ENCODE measurements at regions not wholly inside any gene's neighbourhood (a gene's known extent, or its start where the extent isn't known, plus 50 kb on each side); places are given as distances from the start of the nearest gene placed in this dataset.

DNA sequence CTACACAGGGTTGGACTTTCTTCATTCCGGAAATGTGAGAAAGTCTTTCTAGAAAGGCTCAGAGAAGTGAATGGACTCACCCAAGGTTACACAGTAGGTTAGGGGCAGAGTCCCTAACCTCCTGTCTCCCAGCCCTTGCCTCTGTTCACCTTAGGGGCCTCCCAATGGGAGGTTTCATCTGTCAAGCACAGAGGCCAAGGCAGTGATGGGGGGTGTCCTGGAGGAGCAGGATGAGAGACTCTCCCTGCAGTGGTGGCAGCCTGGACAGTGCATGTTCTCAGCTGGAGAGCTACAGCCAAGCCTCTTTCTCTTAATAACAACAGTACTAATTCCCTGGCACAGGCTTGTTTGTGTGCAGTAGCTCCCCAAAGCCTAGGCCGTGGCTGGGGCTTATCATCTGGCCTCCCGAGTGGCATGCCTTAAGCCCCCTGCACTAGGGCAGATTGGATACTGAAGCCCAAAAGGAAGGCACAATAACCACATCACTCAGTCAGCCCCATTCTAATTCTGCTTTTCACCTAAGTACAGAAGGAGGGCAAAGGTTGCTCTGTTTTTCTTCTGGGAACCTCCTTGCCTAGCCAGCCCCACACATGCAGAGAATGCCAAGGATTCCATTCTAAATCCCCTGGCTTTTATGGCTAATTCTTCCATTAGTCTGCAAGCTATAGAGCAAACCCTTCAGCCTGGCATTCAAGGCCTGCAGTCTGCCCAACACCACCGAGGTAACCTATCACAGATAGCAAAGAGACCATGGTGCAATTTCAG lies 50.2 kb upstream of the XPA start:
- no peak for DNase-seq

- DNase-seq, result no peak
Observed at GRCh38 chr9:97748525-97748924, 51.4 kb upstream of the XPA start.

GRCh38 chr9:97749928-97750327 lies 52.8 kb upstream of the XPA start:
- no peak for DNase-seq

DNA sequence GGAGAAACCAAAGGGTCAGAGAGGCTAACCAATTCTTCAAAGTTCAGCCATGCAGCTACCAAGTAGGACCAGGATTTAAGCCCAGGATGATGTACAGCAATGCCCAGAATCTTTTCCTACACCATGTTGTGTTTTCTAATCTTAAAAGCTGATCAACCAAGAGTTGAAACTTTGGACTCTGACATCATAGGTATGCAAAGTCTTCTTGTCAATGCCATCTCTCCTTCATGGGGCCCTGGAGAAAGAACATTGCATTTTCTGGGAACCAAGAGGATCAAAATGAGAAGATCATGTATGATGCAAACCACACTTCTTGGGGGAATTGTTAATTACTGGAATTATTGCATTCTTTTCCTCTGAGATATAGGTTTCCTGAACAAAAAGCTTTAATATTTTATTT lies 54.4 kb upstream of the XPA start:
- no peak for DNase-seq

DNA sequence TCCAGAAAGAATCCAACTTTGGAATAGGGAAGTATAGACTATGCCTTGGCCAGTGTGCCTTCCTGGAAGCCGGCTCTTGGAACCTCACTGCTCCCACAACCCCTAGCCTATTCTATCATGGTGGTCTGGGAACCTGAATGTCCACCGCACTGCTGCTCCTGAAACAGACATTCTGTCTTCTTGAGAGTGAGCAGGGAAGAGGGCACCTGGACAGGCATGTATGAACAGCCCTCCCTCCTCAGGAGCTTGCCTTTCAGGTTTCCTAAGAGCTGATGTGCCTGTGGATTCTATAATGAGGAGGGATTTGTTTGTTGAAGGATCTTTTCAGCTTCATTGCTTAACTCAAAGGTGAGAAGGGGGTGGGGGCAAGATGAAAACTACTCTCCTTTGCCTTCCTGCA lies 55.1 kb upstream of the XPA start:
- DNase-seq, result no peak

DNA sequence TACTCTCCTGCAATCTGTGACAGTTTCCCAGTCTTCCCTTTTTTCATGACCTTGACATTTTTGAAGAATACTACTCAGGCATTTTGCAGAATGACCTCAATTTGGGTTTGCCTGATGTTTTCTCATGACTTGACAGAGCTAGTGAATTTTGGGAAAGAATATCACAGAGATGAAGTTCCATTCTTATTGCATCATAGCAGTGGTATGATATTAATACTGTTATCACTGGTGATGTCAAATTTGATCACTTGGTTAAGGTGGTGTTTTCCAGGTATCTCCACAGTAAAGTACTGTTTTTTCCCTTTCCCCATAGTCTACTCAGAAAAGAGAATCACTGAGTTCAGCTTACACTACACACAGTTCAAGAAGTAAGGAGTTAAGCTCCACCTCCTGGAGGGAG lies 56.2 kb upstream of the XPA start:
- no peak for DNase-seq

- DNase-seq, result no peak
Observed at GRCh38 chr9:97753975-97754374, 56.8 kb upstream of the XPA start.

GRCh38 chr9:97755618-97756267 lies 58.6 kb upstream of the XPA start:
- DNase-seq, result no peak

- peak; percentile 3 for DNase-seq
Observed at GRCh38 chr9:97756991-97757390, 59.9 kb upstream of the XPA start.

DNA sequence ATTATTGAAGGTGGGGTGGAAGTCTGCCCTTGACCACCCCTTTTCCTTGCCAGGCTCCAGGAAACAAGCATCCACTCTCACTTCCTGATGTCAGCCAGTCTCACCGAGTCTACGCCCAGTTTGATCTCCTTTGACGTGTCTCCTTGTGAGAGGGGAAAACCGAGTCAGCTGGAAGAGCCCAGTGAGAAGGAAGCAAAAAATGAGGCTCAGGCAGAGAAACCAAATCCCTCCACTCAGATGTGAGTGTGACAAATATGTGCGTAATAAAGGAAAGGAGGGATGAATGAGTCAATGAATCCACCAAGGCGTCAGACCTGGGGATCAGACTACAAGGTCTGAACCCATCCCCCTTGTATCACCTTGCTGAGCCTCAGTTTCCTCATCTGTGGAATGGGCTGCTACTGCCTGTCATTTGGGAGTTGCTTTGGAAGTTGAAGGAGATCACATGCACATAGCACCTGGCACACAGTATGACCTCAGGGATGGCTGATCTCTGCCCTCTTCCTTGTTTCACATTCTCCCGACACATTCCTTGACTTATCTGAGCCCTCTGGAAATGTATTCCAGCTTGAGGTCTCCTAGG lies 61.3 kb upstream of the XPA start:
- no peak for DNase-seq

DNA sequence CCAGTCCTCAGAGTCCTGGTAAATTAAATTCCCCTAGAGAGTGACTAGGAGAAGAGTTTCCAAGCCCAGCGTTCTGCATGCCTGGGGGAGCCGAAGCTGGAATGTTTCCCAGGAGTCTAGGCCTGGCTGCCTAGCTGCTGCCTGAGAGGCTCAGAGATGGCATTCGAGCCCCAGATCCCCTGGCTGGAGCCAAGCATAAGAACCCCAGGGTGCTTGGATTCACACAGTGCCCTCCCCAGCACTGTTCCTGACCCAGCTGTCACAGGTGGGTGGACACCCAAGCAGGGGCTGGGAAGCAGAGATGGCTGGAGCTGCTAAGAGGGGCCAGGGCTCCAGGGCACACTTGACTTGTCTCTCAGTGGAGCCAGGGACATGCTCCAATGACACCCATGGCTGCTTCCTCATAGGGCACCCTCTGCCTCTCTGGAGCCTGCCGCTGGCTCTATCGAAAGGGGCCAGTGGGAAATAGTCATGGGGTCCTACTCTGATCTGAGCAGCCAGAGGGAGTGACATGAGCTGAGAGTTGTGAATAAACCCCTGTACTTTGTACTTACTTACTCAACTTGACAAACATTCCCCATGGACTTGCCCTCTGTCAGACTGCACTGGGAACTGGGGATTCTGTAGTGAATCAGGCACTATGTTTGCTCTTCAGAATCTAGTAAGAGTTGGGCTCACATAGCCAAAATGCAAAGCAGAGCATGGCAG lies 62.6 kb upstream of the XPA start:
- DNase-seq, result peak; percentile 1

DNA sequence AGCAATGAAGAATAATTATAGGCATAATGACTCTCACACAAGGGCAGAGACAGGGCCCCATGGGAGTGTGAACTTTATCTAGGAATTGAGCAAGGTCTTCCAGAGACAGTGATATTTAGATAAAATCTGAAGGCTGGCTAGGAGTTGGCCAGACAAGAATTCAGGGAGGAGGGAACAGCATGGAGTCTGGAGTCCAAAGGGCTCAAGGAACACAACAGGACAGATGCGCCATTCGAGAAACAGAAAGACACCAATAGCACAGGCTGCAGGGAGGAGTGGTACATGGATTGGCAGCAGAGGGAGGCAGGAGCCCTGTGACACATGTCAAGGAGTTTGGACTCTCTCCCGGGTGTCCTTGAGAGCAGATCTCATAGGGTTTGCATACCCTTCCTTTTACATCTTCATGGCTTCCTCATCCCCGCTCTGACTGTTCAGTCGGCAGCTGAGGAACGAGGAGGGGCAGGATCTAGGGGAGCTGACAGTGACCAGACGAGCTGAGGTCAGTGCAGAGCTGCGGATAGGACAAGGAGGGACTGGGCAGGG lies 64.0 kb upstream of the XPA start:
- DNase-seq, result no peak

GRCh38 chr9:97761879-97762278 lies 64.7 kb upstream of the XPA start:
- DNase-seq, result no peak

- no peak for DNase-seq
Observed at GRCh38 chr9:97763874-97764273, 66.7 kb upstream of the XPA start.

DNA sequence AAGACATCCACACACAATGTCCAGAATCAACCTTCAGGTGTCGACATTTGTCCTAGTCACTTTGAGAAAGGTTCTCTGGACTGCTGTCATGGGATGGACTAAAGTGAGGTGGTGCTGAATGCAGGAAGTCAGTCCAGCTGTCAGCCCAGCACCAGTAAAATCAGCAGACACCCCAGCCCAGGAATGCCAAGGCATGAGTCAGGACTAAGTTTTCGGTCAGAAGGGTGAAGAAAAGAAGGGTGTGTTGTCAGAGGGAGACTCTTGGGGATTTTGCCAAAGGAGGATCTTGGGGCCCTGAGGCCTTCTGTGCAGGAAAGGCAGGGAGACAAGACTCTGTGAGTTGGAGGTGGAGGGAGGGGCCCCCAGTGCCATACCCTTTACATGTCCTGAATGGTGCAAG lies 69.0 kb upstream of the XPA start:
- DNase-seq, result no peak

DNA sequence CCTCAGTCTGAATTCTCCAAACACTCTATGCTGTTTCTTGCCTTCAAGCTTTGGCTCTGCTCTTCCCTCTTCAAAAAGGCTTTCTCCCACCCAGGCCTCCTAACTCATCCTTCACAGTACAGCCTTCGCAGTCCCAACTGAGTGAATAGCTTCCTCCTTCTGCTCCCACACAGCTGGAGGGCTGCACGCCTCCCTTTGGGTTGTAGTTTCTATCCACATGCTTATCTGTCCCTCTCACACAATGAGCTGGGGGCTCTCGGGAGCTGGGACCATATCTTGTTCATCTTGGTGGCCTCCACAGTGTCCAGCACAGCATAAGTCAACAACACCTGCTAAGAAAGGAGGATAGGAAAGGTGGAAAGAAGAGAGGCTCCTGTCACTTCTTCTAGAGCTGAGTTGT lies 69.5 kb upstream of the XPA start:
- DNase-seq, result no peak

- no peak for DNase-seq
Observed at GRCh38 chr9:97767891-97768290, 70.8 kb upstream of the XPA start.

DNA sequence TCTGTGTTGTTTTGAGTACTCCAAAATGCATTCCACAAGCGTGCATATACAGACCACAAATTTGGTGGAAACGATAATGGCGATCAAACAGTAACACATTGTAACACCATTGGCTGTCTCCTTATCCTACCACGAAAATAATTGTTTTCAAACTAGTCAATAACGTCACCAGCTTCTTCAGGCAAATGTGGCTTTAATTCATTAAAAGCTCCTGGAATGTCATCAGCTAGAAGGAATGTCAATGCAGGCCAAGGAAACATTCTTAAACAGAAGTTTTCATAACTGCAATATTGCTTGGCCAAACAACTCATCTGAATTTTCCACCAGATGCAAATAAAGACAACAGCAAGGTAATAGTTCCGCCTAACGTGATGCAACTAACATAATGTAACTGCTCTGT lies 71.6 kb upstream of the XPA start:
- DNase-seq, result no peak

DNA sequence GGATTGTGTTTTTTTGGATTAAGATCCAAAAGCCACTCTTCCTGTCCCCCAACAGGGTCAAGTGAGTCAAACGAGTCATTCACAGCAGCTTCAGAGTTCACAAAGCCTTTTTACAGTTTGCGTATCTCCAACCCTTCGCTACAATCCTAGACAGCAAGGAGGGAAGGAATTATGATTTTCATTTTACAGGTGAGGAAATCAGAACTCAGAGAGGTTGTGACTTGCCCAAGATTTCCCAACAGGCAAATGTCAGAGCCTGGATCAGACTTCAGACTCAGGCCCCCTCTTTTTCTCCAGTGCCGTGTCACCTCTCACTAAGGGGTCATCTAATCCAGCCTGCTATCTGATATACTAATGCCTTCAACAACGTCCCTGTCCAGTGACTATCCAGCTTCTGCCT lies 72.1 kb upstream of the XPA start:
- DNase-seq, result no peak

DNA sequence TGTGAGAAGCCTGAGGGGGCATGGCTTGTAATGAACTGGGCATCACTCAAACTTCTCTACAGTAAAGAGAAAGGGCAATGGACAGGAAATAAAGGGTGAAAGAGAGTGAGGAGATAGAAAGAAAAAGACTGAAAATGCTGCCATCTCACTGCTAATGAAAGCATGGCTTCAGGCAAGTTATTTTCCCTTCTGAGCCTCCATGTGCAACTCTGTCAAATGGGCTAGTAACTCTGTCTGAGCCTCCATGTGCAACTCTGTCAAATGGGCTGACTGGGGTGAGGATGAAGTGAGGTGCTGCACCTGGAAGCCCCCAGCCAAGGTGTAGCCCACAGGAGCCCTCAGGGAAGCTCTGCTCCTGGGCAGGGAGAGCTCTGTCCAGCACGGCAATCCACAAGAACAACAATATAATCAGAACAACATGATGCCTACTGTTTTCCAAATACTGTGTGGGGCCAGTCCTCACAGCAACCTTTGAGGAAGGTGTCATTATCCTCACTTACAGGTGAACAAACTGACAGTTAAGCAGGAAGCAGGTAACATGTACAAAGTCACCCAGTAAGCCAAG lies 73.8 kb upstream of the XPA start:
- DNase-seq, result no peak

DNA sequence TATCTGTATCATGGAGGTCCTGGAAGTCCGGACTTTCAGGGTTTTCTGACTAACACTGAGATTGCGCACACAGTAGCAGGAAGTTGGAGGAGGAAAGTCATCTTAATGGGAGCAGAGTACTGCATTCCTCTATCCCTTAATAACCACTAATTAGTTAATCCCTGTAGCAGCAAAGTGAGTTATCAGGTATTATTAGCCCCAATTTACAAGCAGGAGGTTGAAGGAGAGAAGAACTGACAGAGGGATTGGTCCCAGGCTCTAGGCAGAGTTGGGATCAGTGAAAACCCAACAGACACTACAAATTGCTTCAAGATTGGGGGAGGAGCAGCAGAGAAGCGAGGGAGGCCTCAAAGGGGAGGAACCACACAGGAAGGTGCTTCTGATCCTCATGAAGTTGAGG lies 74.5 kb upstream of the XPA start:
- DNase-seq, result no peak

GRCh38 chr9:97772145-97772544 lies 75.0 kb upstream of the XPA start:
- DNase-seq, result no peak

- no peak for DNase-seq
Observed at GRCh38 chr9:97773091-97773490, 76.0 kb upstream of the XPA start.
